GM23338 (cell line): ENCODE measurements at regions not wholly inside any gene's neighbourhood (a gene's known extent, or its start where the extent isn't known, plus 50 kb on each side); places are given as distances from the start of the nearest gene placed in this dataset.

ENCODE experiments used
- ATAC-seq: fragments of 200-7000 bp; cut with Tn5 transposase; 3 replicates; pipeline ENCODE4 v1.9.1; 2020
- DNase-seq: peaks from one replicate; pipeline ENCODE4 v3.0.0-alpha.2; 2015; ENCODE audit warnings: low spot score
- H2AFZ ChIP-seq: fragments of 200-600 bp; sonication (generic); 2 replicates; pipeline ENCODE4 v1.8.0; 2016; ENCODE audit warnings: antibody characterized with exemption, mild to moderate bottlenecking, moderate library complexity
- H3F3A ChIP-seq: fragments of 200-600 bp; sonication (generic); replicated peaks from 2 replicates; pipeline ENCODE4 v1.8.0; 2017; ENCODE audit warnings: antibody characterized with exemption, mixed run types, low read depth
- H3K27ac ChIP-seq: fragments of 200-600 bp; sonication (generic); 2 replicates; pipeline ENCODE4 v1.6.1; 2016; ENCODE audit warnings: low read depth
- H3K27me3 ChIP-seq: fragments of 200-600 bp; sonication (generic); 2 replicates; pipeline ENCODE4 v1.8.0; 2016; ENCODE audit warnings: mild to moderate bottlenecking, mixed run types, moderate library complexity; ENCODE audit not compliant: insufficient read depth
- H3K36me3 ChIP-seq: fragments of 200-600 bp; sonication (generic); 2 replicates; pipeline ENCODE4 v1.8.0; 2016; ENCODE audit warnings: mild to moderate bottlenecking; ENCODE audit not compliant: insufficient read depth
- H3K4me1 ChIP-seq: fragments of 200-600 bp; sonication (generic); 2 replicates; pipeline ENCODE4 v1.8.0; 2016; ENCODE audit warnings: mild to moderate bottlenecking, moderate library complexity; ENCODE audit not compliant: insufficient read depth
- H3K4me2 ChIP-seq: fragments of 200-600 bp; sonication (generic); 2 replicates; pipeline ENCODE4 v1.7.1; 2017; ENCODE audit warnings: mixed run types
- H3K4me3 ChIP-seq: fragments of 200-600 bp; sonication (generic); 2 replicates; pipeline ENCODE4 v1.6.1; 2016; ENCODE audit warnings: mixed run types
- H3K79me2 ChIP-seq: fragments of 200-600 bp; sonication (generic); replicated peaks from 2 replicates; pipeline ENCODE4 v1.8.0; 2017; ENCODE audit warnings: mild to moderate bottlenecking; ENCODE audit not compliant: insufficient read depth
- H3K9me2 ChIP-seq: fragments of 200-600 bp; sonication (generic); 2 replicates; pipeline ENCODE4 v1.8.0; 2017; ENCODE audit not compliant: insufficient read depth
- H4K20me1 ChIP-seq: fragments of 200-600 bp; sonication (generic); replicated peaks from 2 replicates; pipeline ENCODE4 v1.8.0; 2017; ENCODE audit warnings: mild to moderate bottlenecking; ENCODE audit not compliant: insufficient read depth
- H3K27ac Mint-ChIP-seq: 2 replicates; pipeline ENCODE4 v1.8.0; 2020; ENCODE audit warnings: inconsistent platforms, mild to moderate bottlenecking, moderate library complexity, mixed read lengths
- H3K27me3 Mint-ChIP-seq: 3 replicates; pipeline ENCODE4 v1.8.0; 2022; ENCODE audit warnings: low read depth, mild to moderate bottlenecking, moderate library complexity, mixed read lengths, inconsistent platforms; ENCODE audit not compliant: insufficient read depth, poor library complexity
- H3K36me3 Mint-ChIP-seq: 3 replicates; pipeline ENCODE4 v1.8.0; 2021; ENCODE audit warnings: low read depth, mild to moderate bottlenecking, inconsistent platforms, moderate library complexity, mixed read lengths
- H3K4me1 Mint-ChIP-seq: 3 replicates; pipeline ENCODE4 v1.8.0; 2020; ENCODE audit warnings: mild to moderate bottlenecking, inconsistent platforms, mixed read lengths
- H3K4me3 Mint-ChIP-seq: 3 replicates; pipeline ENCODE4 v1.8.0; 2021; ENCODE audit warnings: moderate library complexity, mild to moderate bottlenecking, inconsistent platforms, mixed read lengths
- H3K9me3 Mint-ChIP-seq: 3 replicates; pipeline ENCODE4 v1.8.0; 2020; ENCODE audit warnings: moderate library complexity, mild to moderate bottlenecking, inconsistent platforms, mixed read lengths
- CREB1 ChIP-seq: fragments of 250-450 bp; sonication (Bioruptor Pico); IDR thresholded peaks from 2 replicates; pipeline ENCODE4 v1.5.0; 2020; ENCODE audit warnings: low read depth, mild to moderate bottlenecking, moderate library complexity
- EZH2 ChIP-seq: fragments of 200-600 bp; sonication (generic); IDR thresholded peaks from one replicate; pipeline ENCODE4 v1.8.0; 2017; ENCODE audit warnings: antibody characterized with exemption, mild to moderate bottlenecking, low read depth; ENCODE audit not compliant: unreplicated experiment
- EZH2phosphoT487 ChIP-seq: fragments of 200-600 bp; sonication (generic); IDR thresholded peaks from one replicate; pipeline ENCODE4 v1.8.1; 2018; ENCODE audit warnings: antibody characterized with exemption; ENCODE audit not compliant: unreplicated experiment
- JUNB ChIP-seq: IDR thresholded peaks from one replicate; pipeline ENCODE4 v1.6.1; 2016; ENCODE audit warnings: antibody characterized with exemption; ENCODE audit not compliant: unreplicated experiment
- NANOG ChIP-seq: IDR thresholded peaks from 2 replicates; pipeline ENCODE4 v1.6.1; 2016; ENCODE audit warnings: antibody characterized with exemption, borderline replicate concordance
- POLR2AphosphoS5 ChIP-seq: IDR thresholded peaks from 2 replicates; pipeline ENCODE4 v1.6.1; 2016; ENCODE audit warnings: antibody characterized with exemption, low read depth
- STAT1 ChIP-seq: IDR thresholded peaks from one replicate; pipeline ENCODE4 v1.6.1; 2016; ENCODE audit warnings: antibody characterized with exemption; ENCODE audit not compliant: unreplicated experiment
- ZNF114 ChIP-seq: fragments of 250-450 bp; sonication (Bioruptor Pico); IDR thresholded peaks from 2 replicates; pipeline ENCODE4 v1.5.0; 2020; ENCODE audit warnings: mild to moderate bottlenecking, moderate library complexity
- ZNF331 ChIP-seq: fragments of 250-450 bp; sonication (Bioruptor Pico); IDR thresholded peaks from 2 replicates; pipeline ENCODE4 v1.5.0; 2020; ENCODE audit warnings: low read depth, mild to moderate bottlenecking, moderate library complexity
- TF ChIP-seq, protein P1 (sequence below), 2 experiments: fragments of 200-600 bp in 1 of 2; sonication (generic) in 1 of 2; conservative IDR thresholded peaks; 2 replicates each; pipeline versions ENCODE4 v1.5.1 to v1.6.1; 2016 to 2017; ENCODE audit warnings: antibody characterized with exemption in 2 of 2, low read depth in 2 of 2, mild to moderate bottlenecking in 2 of 2, moderate library complexity in 1 of 2
- TF ChIP-seq, protein P2 (sequence below): IDR thresholded peaks from 2 replicates; pipeline ENCODE4 v1.6.1; 2016; ENCODE audit warnings: antibody characterized with exemption
- TF ChIP-seq, protein P3 (sequence below): fragments of 250-450 bp; sonication (Bioruptor Pico); IDR thresholded peaks from 2 replicates; pipeline ENCODE4 v1.5.0; 2020; ENCODE audit warnings: mild to moderate bottlenecking, moderate library complexity
- TF ChIP-seq, protein P4 (sequence below): IDR thresholded peaks from one replicate; pipeline ENCODE4 v1.6.1; 2018; ENCODE audit warnings: antibody characterized with exemption; ENCODE audit not compliant: unreplicated experiment

DNA sequence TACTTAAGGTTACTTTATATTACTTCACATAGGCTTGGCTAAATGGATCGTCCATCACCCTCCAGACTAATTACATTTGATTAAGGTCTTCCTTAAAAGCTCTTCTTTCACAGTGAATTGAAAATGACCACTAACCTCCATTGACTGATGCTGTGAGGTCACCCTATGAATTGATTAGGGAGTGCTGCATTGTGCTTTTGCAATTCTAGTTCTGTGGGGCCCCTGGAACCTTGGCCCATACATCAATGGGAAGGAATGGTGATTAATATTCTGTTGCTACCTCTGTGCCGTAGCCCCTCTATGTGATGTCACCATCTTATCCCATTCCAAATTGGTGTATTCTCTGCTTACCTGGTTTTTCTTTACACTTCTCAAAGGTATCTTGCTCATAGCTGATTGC, 682.2 kb downstream of the SQOR start:
- no peak overlapping the region for H3K4me3 Mint-ChIP-seq
- peaks cover 11% of the 10 kb centered on the region; the same call in 2 of the 3 replicates for H3K4me1 Mint-ChIP-seq
- H3K9me3 Mint-ChIP-seq, result peaks cover 34% of the 10 kb centered on the region
- no peaks in the 10 kb centered on the region for H3F3A ChIP-seq
- H3K4me2 ChIP-seq, result no peak overlapping the region
- H4K20me1 ChIP-seq, result no peaks in the 10 kb centered on the region
- TF ChIP-seq, protein P1, sequence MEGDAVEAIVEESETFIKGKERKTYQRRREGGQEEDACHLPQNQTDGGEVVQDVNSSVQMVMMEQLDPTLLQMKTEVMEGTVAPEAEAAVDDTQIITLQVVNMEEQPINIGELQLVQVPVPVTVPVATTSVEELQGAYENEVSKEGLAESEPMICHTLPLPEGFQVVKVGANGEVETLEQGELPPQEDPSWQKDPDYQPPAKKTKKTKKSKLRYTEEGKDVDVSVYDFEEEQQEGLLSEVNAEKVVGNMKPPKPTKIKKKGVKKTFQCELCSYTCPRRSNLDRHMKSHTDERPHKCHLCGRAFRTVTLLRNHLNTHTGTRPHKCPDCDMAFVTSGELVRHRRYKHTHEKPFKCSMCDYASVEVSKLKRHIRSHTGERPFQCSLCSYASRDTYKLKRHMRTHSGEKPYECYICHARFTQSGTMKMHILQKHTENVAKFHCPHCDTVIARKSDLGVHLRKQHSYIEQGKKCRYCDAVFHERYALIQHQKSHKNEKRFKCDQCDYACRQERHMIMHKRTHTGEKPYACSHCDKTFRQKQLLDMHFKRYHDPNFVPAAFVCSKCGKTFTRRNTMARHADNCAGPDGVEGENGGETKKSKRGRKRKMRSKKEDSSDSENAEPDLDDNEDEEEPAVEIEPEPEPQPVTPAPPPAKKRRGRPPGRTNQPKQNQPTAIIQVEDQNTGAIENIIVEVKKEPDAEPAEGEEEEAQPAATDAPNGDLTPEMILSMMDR (conservative IDR thresholded peaks at IDR 0.05; ENCODE audit: low read depth in 2 of 2), result no peak
- TF ChIP-seq, protein P2, sequence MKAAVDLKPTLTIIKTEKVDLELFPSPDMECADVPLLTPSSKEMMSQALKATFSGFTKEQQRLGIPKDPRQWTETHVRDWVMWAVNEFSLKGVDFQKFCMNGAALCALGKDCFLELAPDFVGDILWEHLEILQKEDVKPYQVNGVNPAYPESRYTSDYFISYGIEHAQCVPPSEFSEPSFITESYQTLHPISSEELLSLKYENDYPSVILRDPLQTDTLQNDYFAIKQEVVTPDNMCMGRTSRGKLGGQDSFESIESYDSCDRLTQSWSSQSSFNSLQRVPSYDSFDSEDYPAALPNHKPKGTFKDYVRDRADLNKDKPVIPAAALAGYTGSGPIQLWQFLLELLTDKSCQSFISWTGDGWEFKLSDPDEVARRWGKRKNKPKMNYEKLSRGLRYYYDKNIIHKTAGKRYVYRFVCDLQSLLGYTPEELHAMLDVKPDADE, result no peak
- no peak for TF ChIP-seq STAT1
- TF ChIP-seq, protein P3, sequence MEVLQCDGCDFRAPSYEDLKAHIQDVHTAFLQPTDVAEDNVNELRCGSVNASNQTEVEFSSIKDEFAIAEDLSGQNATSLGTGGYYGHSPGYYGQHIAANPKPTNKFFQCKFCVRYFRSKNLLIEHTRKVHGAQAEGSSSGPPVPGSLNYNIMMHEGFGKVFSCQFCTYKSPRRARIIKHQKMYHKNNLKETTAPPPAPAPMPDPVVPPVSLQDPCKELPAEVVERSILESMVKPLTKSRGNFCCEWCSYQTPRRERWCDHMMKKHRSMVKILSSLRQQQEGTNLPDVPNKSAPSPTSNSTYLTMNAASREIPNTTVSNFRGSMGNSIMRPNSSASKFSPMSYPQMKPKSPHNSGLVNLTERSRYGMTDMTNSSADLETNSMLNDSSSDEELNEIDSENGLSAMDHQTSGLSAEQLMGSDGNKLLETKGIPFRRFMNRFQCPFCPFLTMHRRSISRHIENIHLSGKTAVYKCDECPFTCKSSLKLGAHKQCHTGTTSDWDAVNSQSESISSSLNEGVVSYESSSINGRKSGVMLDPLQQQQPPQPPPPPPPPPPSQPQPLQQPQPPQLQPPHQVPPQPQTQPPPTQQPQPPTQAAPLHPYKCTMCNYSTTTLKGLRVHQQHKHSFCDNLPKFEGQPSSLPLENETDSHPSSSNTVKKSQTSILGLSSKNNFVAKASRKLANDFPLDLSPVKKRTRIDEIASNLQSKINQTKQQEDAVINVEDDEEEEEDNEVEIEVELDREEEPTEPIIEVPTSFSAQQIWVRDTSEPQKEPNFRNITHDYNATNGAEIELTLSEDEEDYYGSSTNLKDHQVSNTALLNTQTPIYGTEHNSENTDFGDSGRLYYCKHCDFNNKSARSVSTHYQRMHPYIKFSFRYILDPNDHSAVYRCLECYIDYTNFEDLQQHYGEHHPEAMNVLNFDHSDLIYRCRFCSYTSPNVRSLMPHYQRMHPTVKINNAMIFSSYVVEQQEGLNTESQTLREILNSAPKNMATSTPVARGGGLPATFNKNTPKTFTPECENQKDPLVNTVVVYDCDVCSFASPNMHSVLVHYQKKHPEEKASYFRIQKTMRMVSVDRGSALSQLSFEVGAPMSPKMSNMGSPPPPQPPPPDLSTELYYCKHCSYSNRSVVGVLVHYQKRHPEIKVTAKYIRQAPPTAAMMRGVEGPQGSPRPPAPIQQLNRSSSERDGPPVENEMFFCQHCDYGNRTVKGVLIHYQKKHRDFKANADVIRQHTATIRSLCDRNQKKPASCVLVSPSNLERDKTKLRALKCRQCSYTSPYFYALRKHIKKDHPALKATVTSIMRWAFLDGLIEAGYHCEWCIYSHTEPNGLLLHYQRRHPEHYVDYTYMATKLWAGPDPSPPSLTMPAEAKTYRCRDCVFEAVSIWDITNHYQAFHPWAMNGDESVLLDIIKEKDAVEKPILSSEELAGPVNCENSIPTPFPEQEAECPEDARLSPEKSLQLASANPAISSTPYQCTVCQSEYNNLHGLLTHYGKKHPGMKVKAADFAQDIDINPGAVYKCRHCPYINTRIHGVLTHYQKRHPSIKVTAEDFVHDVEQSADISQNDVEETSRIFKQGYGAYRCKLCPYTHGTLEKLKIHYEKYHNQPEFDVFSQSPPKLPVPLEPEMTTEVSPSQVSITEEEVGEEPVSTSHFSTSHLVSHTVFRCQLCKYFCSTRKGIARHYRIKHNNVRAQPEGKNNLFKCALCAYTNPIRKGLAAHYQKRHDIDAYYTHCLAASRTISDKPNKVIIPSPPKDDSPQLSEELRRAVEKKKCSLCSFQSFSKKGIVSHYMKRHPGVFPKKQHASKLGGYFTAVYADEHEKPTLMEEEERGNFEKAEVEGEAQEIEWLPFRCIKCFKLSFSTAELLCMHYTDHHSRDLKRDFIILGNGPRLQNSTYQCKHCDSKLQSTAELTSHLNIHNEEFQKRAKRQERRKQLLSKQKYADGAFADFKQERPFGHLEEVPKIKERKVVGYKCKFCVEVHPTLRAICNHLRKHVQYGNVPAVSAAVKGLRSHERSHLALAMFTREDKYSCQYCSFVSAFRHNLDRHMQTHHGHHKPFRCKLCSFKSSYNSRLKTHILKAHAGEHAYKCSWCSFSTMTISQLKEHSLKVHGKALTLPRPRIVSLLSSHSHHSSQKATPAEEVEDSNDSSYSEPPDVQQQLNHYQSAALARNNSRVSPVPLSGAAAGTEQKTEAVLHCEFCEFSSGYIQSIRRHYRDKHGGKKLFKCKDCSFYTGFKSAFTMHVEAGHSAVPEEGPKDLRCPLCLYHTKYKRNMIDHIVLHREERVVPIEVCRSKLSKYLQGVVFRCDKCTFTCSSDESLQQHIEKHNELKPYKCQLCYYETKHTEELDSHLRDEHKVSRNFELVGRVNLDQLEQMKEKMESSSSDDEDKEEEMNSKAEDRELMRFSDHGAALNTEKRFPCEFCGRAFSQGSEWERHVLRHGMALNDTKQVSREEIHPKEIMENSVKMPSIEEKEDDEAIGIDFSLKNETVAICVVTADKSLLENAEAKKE (CRISPR knock-in tag), result no peak
- TF ChIP-seq ZNF114 (CRISPR knock-in tag), result no peak
- TF ChIP-seq CREB1 (CRISPR knock-in tag), result no peak
- TF ChIP-seq EZH2, result no peak
- TF ChIP-seq, protein P4, sequence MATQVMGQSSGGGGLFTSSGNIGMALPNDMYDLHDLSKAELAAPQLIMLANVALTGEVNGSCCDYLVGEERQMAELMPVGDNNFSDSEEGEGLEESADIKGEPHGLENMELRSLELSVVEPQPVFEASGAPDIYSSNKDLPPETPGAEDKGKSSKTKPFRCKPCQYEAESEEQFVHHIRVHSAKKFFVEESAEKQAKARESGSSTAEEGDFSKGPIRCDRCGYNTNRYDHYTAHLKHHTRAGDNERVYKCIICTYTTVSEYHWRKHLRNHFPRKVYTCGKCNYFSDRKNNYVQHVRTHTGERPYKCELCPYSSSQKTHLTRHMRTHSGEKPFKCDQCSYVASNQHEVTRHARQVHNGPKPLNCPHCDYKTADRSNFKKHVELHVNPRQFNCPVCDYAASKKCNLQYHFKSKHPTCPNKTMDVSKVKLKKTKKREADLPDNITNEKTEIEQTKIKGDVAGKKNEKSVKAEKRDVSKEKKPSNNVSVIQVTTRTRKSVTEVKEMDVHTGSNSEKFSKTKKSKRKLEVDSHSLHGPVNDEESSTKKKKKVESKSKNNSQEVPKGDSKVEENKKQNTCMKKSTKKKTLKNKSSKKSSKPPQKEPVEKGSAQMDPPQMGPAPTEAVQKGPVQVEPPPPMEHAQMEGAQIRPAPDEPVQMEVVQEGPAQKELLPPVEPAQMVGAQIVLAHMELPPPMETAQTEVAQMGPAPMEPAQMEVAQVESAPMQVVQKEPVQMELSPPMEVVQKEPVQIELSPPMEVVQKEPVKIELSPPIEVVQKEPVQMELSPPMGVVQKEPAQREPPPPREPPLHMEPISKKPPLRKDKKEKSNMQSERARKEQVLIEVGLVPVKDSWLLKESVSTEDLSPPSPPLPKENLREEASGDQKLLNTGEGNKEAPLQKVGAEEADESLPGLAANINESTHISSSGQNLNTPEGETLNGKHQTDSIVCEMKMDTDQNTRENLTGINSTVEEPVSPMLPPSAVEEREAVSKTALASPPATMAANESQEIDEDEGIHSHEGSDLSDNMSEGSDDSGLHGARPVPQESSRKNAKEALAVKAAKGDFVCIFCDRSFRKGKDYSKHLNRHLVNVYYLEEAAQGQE, result no peak
- no peak for TF ChIP-seq JUNB
- no peak for TF ChIP-seq EZH2phosphoT487
- no peak for TF ChIP-seq POLR2AphosphoS5
- no peak for TF ChIP-seq NANOG
- no peak for TF ChIP-seq ZNF331 (CRISPR knock-in tag)
- H3K4me3 ChIP-seq, result no peak overlapping the region
- no peaks in the 10 kb centered on the region for H3K36me3 ChIP-seq
- ATAC-seq (no peak), DNase-seq (no peak)
- no peak overlapping the region for H3K27ac ChIP-seq
- H3K27ac Mint-ChIP-seq, result no peak overlapping the region
- H3K27me3 ChIP-seq, result no peaks in the 10 kb centered on the region
- no peaks in the 10 kb centered on the region for H3K27me3 Mint-ChIP-seq
- H2AFZ ChIP-seq, result no peak overlapping the region
- no peaks in the 10 kb centered on the region for H3K79me2 ChIP-seq
- H3K4me1 ChIP-seq, result peaks cover 19% of the 10 kb centered on the region; the same call in 1 of the 2 replicates
- H3K9me2 ChIP-seq, result no peaks in the 10 kb centered on the region; the same call in 1 of the 2 replicates
- no peaks in the 10 kb centered on the region for H3K36me3 Mint-ChIP-seq
